Erythroblast (primary cell): ENCODE measurements at regions not wholly inside any gene's neighbourhood (a gene's known extent, or its start where the extent isn't known, plus 50 kb on each side); places are given as distances from the start of the nearest gene placed in this dataset.

ENCODE experiments used
- GATA1 ChIP-seq: IDR thresholded peaks from 2 replicates; pipeline ENCODE4 v1.6.1; 2011; ENCODE audit warnings: low read depth, mild to moderate bottlenecking, control low read depth, low read length, moderate library complexity
- POLR2A ChIP-seq: IDR thresholded peaks from 2 replicates; pipeline ENCODE4 v1.6.1; 2011; ENCODE audit warnings: mild to moderate bottlenecking, low read length

GRCh38 chr15:58275785-58276184 lies 137.6 kb downstream of the AQP9 start:
- no peak for TF ChIP-seq POLR2A
- no peak for TF ChIP-seq GATA1
